Activated CD8-positive, alpha-beta T cell treated with anti-CD3 and anti-CD28 coated beads for 36 hours (primary cell): ENCODE measurements at regions not wholly inside any gene's neighbourhood (a gene's known extent, or its start where the extent isn't known, plus 50 kb on each side); places are given as distances from the start of the nearest gene placed in this dataset.

Experiments
- ATAC-seq: fragments of 200-7000 bp; cut with Tn5 transposase; one replicate; pipeline ENCODE4 v1.10.0; 2021; ENCODE audit warnings: mild to moderate bottlenecking, moderate library complexity
- CTCF ChIA-PET: fragments of 350-600 bp; sonication (Branson Sonifier 250); formaldehyde crosslinking; loops from one replicate; lab custom pipeline; 2021; ENCODE audit warnings: antibody characterized with exemption; lab: Charles Lee
- POLR2A ChIA-PET: fragments of 350-600 bp; sonication (Branson Sonifier 250); formaldehyde crosslinking; loops from one replicate; lab custom pipeline; 2021; ENCODE audit warnings: antibody characterized with exemption; lab: Charles Lee
- DNase-seq: peaks from one replicate; pipeline ENCODE4 v3.0.0-alpha.2; 2020
- H3K27ac Mint-ChIP-seq: one replicate; pipeline ENCODE4 v1.8.0; 2021; ENCODE audit warnings: mild to moderate bottlenecking, mixed read lengths
- H3K27me3 Mint-ChIP-seq: one replicate; pipeline ENCODE4 v1.8.0; 2021; ENCODE audit warnings: mixed read lengths
- H3K36me3 Mint-ChIP-seq: one replicate; pipeline ENCODE4 v1.8.0; 2021; ENCODE audit warnings: low read depth, mixed read lengths
- H3K4me1 Mint-ChIP-seq: one replicate; pipeline ENCODE4 v1.8.0; 2021; ENCODE audit warnings: low read depth, mixed read lengths
- H3K4me3 Mint-ChIP-seq: one replicate; pipeline ENCODE4 v1.8.0; 2021; ENCODE audit warnings: mild to moderate bottlenecking, moderate library complexity, mixed read lengths
- H3K9me3 Mint-ChIP-seq: one replicate; pipeline ENCODE4 v1.8.0; 2021; ENCODE audit warnings: mixed read lengths
- CTCF ChIP-seq: fragments of 200-600 bp; IDR thresholded peaks from one replicate; pipeline ENCODE4 v1.8.0; 2022; ENCODE audit warnings: antibody characterized with exemption, mild to moderate bottlenecking
- intact Hi-C: fragments of 100-400 bp; cut with micrococcal nuclease; formaldehyde crosslinking; loops from one replicate; pipeline ENCODE4 v1.10.0; 2022

DNA sequence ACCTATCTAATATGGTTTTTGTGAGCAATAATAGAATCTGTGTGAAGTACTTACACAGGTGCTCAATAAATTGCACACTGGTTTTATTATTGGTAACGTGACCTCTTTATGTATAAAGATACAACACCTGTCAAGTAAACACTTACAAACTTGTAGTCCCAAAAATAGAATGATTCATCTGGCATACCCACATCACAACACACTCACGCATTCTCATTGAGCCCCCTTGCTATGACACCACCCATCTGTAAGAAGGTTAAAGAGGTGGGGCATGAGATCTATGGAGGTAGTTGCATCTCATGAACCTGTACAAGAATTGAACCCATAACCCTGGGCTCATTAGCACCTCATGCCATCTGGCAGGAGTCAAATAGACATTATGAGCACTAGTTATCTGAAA lies 134.9 kb upstream of the THBS1 start:
- Mint-ChIP-seq H3K27me3 (peaks cover 6% of the 10 kb centered on the region), H3K4me1 (no peaks in the 10 kb centered on the region), H3K9me3 (no peaks in the 10 kb centered on the region), H3K36me3 (no peaks in the 10 kb centered on the region), H3K4me3 (no peak overlapping the region), H3K27ac (no peak overlapping the region)
- intact Hi-C loops = no loop called here
- ChIA-PET POLR2A (no interaction called here), CTCF (no interaction called here)
- no peak for TF ChIP-seq CTCF
- no peak for ATAC-seq
- no peak for DNase-seq

DNA sequence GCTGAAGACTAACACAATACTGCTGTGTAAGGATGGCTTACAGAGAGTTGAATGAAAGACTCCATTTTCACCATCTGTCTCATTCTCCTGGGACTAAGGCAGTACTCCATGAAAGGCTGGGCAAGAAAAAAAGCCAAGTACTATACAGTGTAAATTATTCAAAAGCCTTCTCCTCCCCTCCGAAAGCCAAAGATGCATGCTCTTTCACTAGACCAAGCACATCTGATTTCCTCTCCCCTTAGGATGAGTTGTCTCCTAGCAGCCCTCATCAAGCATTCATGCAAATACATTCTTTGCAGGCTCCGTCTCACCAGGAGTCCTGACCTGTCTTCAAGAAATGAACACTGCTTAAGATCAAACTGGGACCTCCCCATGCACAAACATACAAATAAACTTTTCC lies 133.5 kb upstream of the THBS1 start:
- TF ChIP-seq CTCF = no peak
- H3K27ac Mint-ChIP-seq = no peak overlapping the region
- ATAC-seq (no peak), DNase-seq (no peak)
- peaks cover 5% of the 10 kb centered on the region for H3K27me3 Mint-ChIP-seq
- H3K4me3 Mint-ChIP-seq = no peak overlapping the region
- intact Hi-C loops = no loop called here
- no peaks in the 10 kb centered on the region for H3K36me3 Mint-ChIP-seq
- no peaks in the 10 kb centered on the region for H3K4me1 Mint-ChIP-seq
- no peaks in the 10 kb centered on the region for H3K9me3 Mint-ChIP-seq
- CTCF ChIA-PET = interaction anchor here (1.1 kb wide), 1 partner anchor 13 kb away, joined by 3 read pairs; no protein-coding TSS in a partner anchor
- POLR2A ChIA-PET = no interaction called here

DNA sequence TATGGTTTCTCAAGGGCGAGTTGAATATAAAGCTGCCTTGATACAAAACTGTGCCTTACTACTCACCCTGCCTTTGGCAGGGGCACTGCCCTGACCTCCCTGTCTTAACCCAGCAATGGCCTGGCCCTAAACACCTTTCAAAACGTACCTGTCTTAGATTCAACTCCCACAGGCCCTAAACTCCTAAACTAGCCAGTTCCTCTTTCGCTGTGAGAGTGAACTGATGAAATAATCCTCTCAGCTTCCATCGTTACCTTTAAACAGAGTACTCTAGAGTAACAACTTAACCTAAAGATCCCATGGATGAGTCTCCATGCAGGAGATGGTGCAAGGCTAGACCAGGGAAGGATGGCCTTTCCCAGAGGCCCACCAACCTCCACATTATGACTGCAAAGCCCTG lies 133.0 kb upstream of the THBS1 start:
- no peak for DNase-seq
- intact Hi-C loops = no loop called here
- CTCF ChIA-PET = interaction anchor here (1.1 kb wide), 1 partner anchor 13 kb away, joined by 3 read pairs; no protein-coding TSS in a partner anchor
- peaks cover 5% of the 10 kb centered on the region for H3K27me3 Mint-ChIP-seq
- POLR2A ChIA-PET = no interaction called here
- no peaks in the 10 kb centered on the region for H3K9me3 Mint-ChIP-seq
- no peak overlapping the region for H3K27ac Mint-ChIP-seq
- H3K36me3 Mint-ChIP-seq = no peaks in the 10 kb centered on the region
- TF ChIP-seq CTCF = no peak
- H3K4me3 Mint-ChIP-seq = no peak overlapping the region
- no peaks in the 10 kb centered on the region for H3K4me1 Mint-ChIP-seq
- ATAC-seq = no peak

GRCh38 chr15:39448409-39448808 lies 132.5 kb upstream of the THBS1 start:
- TF ChIP-seq CTCF = no peak
- intact Hi-C loops = no loop called here
- H3K27ac Mint-ChIP-seq = no peak overlapping the region
- peaks cover 3% of the 10 kb centered on the region for H3K4me1 Mint-ChIP-seq
- H3K27me3 Mint-ChIP-seq = peaks cover 5% of the 10 kb centered on the region
- POLR2A ChIA-PET = no interaction called here
- no peaks in the 10 kb centered on the region for H3K36me3 Mint-ChIP-seq
- CTCF ChIA-PET = interaction anchor here (1.1 kb wide), 1 partner anchor 14 kb away, joined by 3 read pairs; no protein-coding TSS in a partner anchor
- no peak overlapping the region for H3K4me3 Mint-ChIP-seq
- H3K9me3 Mint-ChIP-seq = no peaks in the 10 kb centered on the region
- DNase-seq (no peak), ATAC-seq (no peak)

DNA sequence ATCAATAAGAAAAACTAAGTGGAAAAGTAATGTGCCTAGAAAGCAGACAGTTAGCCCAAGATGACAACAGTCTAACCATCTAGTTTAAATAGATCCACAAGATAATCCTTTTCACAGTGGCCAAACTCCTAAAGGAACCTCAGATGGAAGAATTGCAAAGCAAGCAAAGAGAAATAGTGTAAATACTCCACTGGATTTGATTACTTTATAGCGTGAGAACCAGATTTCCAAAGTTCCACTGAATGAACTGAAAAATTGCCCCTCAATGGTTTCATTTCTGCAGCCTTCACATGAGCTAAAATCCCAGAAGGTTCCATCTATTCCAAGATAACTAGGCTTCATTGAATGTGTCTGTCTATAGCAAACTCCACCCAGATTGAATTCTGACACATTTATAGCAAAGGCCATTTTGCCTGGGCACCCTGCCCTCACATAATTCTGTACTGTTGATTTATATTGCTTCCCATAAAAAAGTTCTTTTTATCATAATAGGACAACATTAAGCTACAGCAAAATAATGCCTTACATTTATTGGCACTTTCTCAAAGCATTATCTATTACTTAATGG lies 129.7 kb upstream of the THBS1 start:
- H3K27ac Mint-ChIP-seq = no peak overlapping the region
- POLR2A ChIA-PET = no interaction called here
- intact Hi-C loops = no loop called here

More for the DNA sequence above, 129.7 kb upstream of the THBS1 start:
- DNase-seq = no peak
- no peaks in the 10 kb centered on the region for H3K36me3 Mint-ChIP-seq
- TF ChIP-seq CTCF = no peak
- peaks cover 5% of the 10 kb centered on the region for H3K4me1 Mint-ChIP-seq
- H3K27me3 Mint-ChIP-seq = peaks cover under 1% of the 10 kb centered on the region
- no peak overlapping the region for H3K4me3 Mint-ChIP-seq
- CTCF ChIA-PET = no interaction called here
- no peak for ATAC-seq
- no peaks in the 10 kb centered on the region for H3K9me3 Mint-ChIP-seq
